ENCODE measurements at regions not wholly inside any gene's neighbourhood (a gene's known extent, or its start where the extent isn't known, plus 50 kb on each side); places are given as distances from the start of the nearest gene placed in this dataset.

DNA sequence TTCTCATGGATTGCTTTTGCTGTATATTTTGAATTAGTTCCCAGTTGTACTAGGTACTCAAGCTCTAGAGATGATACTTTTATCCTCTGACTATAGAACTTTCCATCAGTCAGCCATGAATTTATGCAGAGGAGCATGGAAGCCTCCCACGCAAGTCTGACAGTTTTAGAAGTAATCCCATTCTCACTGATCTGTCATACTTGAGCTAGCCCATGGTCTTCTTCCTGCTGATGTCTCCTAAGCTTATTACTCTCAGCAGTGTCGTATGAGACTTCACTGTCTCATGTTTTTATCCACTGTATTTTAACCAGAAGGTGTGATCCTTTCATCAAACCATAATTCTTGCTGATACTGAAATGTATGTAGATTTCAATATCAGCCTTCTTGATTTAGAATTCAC lies 715.2 kb upstream of the MARCKS start:
- H3K27me3 ChIP-seq (ENCODE audit: insufficient read depth), result no peaks in the 10 kb centered on the region
- H4K20me1 ChIP-seq (replicated peaks; ENCODE audit: insufficient read depth), result no peaks in the 10 kb centered on the region
- DNase-seq (ENCODE audit: low spot score) (no peak), ATAC-seq (no peak)
- no peaks in the 10 kb centered on the region for H3K9me3 Mint-ChIP-seq
- H3K27me3 Mint-ChIP-seq (ENCODE audit: insufficient read depth, low read depth, poor library complexity), result no peaks in the 10 kb centered on the region
- no peaks in the 10 kb centered on the region for H3K9me2 ChIP-seq (ENCODE audit: insufficient read depth)
- H3K4me1 Mint-ChIP-seq, result no peaks in the 10 kb centered on the region
- H3K4me3 ChIP-seq, result no peak overlapping the region
- H3K79me2 ChIP-seq (replicated peaks; ENCODE audit: insufficient read depth), result no peaks in the 10 kb centered on the region
- no peak for TF ChIP-seq CREB1 (CRISPR knock-in tag; IDR thresholded peaks at IDR 0.05; ENCODE audit: low read depth)
- TF ChIP-seq, protein P1, sequence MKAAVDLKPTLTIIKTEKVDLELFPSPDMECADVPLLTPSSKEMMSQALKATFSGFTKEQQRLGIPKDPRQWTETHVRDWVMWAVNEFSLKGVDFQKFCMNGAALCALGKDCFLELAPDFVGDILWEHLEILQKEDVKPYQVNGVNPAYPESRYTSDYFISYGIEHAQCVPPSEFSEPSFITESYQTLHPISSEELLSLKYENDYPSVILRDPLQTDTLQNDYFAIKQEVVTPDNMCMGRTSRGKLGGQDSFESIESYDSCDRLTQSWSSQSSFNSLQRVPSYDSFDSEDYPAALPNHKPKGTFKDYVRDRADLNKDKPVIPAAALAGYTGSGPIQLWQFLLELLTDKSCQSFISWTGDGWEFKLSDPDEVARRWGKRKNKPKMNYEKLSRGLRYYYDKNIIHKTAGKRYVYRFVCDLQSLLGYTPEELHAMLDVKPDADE (IDR thresholded peaks at IDR 0.05), result no peak
- TF ChIP-seq, protein P2, sequence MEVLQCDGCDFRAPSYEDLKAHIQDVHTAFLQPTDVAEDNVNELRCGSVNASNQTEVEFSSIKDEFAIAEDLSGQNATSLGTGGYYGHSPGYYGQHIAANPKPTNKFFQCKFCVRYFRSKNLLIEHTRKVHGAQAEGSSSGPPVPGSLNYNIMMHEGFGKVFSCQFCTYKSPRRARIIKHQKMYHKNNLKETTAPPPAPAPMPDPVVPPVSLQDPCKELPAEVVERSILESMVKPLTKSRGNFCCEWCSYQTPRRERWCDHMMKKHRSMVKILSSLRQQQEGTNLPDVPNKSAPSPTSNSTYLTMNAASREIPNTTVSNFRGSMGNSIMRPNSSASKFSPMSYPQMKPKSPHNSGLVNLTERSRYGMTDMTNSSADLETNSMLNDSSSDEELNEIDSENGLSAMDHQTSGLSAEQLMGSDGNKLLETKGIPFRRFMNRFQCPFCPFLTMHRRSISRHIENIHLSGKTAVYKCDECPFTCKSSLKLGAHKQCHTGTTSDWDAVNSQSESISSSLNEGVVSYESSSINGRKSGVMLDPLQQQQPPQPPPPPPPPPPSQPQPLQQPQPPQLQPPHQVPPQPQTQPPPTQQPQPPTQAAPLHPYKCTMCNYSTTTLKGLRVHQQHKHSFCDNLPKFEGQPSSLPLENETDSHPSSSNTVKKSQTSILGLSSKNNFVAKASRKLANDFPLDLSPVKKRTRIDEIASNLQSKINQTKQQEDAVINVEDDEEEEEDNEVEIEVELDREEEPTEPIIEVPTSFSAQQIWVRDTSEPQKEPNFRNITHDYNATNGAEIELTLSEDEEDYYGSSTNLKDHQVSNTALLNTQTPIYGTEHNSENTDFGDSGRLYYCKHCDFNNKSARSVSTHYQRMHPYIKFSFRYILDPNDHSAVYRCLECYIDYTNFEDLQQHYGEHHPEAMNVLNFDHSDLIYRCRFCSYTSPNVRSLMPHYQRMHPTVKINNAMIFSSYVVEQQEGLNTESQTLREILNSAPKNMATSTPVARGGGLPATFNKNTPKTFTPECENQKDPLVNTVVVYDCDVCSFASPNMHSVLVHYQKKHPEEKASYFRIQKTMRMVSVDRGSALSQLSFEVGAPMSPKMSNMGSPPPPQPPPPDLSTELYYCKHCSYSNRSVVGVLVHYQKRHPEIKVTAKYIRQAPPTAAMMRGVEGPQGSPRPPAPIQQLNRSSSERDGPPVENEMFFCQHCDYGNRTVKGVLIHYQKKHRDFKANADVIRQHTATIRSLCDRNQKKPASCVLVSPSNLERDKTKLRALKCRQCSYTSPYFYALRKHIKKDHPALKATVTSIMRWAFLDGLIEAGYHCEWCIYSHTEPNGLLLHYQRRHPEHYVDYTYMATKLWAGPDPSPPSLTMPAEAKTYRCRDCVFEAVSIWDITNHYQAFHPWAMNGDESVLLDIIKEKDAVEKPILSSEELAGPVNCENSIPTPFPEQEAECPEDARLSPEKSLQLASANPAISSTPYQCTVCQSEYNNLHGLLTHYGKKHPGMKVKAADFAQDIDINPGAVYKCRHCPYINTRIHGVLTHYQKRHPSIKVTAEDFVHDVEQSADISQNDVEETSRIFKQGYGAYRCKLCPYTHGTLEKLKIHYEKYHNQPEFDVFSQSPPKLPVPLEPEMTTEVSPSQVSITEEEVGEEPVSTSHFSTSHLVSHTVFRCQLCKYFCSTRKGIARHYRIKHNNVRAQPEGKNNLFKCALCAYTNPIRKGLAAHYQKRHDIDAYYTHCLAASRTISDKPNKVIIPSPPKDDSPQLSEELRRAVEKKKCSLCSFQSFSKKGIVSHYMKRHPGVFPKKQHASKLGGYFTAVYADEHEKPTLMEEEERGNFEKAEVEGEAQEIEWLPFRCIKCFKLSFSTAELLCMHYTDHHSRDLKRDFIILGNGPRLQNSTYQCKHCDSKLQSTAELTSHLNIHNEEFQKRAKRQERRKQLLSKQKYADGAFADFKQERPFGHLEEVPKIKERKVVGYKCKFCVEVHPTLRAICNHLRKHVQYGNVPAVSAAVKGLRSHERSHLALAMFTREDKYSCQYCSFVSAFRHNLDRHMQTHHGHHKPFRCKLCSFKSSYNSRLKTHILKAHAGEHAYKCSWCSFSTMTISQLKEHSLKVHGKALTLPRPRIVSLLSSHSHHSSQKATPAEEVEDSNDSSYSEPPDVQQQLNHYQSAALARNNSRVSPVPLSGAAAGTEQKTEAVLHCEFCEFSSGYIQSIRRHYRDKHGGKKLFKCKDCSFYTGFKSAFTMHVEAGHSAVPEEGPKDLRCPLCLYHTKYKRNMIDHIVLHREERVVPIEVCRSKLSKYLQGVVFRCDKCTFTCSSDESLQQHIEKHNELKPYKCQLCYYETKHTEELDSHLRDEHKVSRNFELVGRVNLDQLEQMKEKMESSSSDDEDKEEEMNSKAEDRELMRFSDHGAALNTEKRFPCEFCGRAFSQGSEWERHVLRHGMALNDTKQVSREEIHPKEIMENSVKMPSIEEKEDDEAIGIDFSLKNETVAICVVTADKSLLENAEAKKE (CRISPR knock-in tag; IDR thresholded peaks at IDR 0.05), result no peak
- TF ChIP-seq, protein P3, sequence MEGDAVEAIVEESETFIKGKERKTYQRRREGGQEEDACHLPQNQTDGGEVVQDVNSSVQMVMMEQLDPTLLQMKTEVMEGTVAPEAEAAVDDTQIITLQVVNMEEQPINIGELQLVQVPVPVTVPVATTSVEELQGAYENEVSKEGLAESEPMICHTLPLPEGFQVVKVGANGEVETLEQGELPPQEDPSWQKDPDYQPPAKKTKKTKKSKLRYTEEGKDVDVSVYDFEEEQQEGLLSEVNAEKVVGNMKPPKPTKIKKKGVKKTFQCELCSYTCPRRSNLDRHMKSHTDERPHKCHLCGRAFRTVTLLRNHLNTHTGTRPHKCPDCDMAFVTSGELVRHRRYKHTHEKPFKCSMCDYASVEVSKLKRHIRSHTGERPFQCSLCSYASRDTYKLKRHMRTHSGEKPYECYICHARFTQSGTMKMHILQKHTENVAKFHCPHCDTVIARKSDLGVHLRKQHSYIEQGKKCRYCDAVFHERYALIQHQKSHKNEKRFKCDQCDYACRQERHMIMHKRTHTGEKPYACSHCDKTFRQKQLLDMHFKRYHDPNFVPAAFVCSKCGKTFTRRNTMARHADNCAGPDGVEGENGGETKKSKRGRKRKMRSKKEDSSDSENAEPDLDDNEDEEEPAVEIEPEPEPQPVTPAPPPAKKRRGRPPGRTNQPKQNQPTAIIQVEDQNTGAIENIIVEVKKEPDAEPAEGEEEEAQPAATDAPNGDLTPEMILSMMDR (conservative IDR thresholded peaks at IDR 0.05; ENCODE audit: low read depth in 2 of 2), result no peak
- TF ChIP-seq ZNF114 (CRISPR knock-in tag; IDR thresholded peaks at IDR 0.05), result no peak
- TF ChIP-seq NANOG (IDR thresholded peaks at IDR 0.05; ENCODE audit: borderline replicate concordance), result no peak
- TF ChIP-seq REST (IDR thresholded peaks at IDR 0.05; ENCODE audit: unreplicated experiment), result no peak
- no peak for TF ChIP-seq JUNB (IDR thresholded peaks at IDR 0.05; ENCODE audit: unreplicated experiment)
- no peak for TF ChIP-seq EZH2 (IDR thresholded peaks at IDR 0.05; ENCODE audit: low read depth, unreplicated experiment)
- no peak for TF ChIP-seq ZNF331 (CRISPR knock-in tag; IDR thresholded peaks at IDR 0.05; ENCODE audit: low read depth)
- no peak for TF ChIP-seq EZH2phosphoT487 (IDR thresholded peaks at IDR 0.05; ENCODE audit: unreplicated experiment)
- TF ChIP-seq STAT1 (IDR thresholded peaks at IDR 0.05; ENCODE audit: unreplicated experiment), result no peak
- TF ChIP-seq POLR2AphosphoS5 (IDR thresholded peaks at IDR 0.05; ENCODE audit: low read depth), result no peak
- no peaks in the 10 kb centered on the region for H3F3A ChIP-seq (replicated peaks; ENCODE audit: low read depth)
- H3K4me3 Mint-ChIP-seq, result no peak overlapping the region
- no peak overlapping the region for H3K4me2 ChIP-seq
- H3K27ac ChIP-seq (ENCODE audit: low read depth), result no peak overlapping the region
- no peaks in the 10 kb centered on the region for H3K36me3 ChIP-seq (ENCODE audit: insufficient read depth)
- H3K36me3 Mint-ChIP-seq (ENCODE audit: low read depth), result no peaks in the 10 kb centered on the region
- H3K4me1 ChIP-seq (ENCODE audit: insufficient read depth), result no peaks in the 10 kb centered on the region
- H2AFZ ChIP-seq, result 0 out of 2 replicates have a peak overlapping the region, but pooled peaks have one; percentile 7
- H3K27ac Mint-ChIP-seq, result no peak overlapping the region
